ENCODE measurements at regions not wholly inside any gene's neighbourhood (a gene's known extent, or its start where the extent isn't known, plus 50 kb on each side); places are given as distances from the start of the nearest gene placed in this dataset.

DNA sequence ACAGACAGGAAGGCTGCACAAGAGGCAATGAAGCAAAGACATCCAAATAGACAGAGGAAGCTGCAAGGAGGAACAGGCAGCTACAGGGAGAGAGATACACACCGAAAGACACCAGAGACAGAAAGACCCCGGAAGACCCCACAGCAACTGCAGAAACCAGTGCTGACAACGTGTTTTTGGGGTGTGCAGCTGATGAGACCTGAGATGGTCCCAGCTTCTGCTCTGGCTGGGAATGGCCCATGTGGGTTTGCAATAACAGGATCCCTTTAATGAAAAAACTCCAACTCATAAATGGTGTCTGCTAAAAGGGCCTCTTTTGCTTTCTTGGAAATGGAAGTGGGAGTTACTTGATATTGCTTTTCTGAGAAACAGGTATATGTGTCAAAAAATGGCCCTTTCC, 101.5 kb upstream of the CDH11 start:
- no peak for TF ChIP-seq SOX6 (IDR thresholded peaks at IDR 0.05)
- TF ChIP-seq SOX6 (CRISPR knock-in tag; IDR thresholded peaks at IDR 0.05), result no peak
- TF ChIP-seq SCMH1 (CRISPR knock-in tag; IDR thresholded peaks at IDR 0.05; ENCODE audit: borderline replicate concordance), result no peak
- TF ChIP-seq RFX5 (IDR thresholded peaks at IDR 0.05; ENCODE audit: low read depth, low read length), result no peak
- no peak for TF ChIP-seq SP5 (CRISPR knock-in tag; IDR thresholded peaks at IDR 0.05; ENCODE audit: borderline replicate concordance, low read depth)
- FAIRE-seq (no peak), ATAC-seq (no peak), DNase-seq (ENCODE audit: low spot score) (no peak)
- Histone ChIP-seq H3K4me1 (ENCODE audit: insufficient read depth, low read length) (no peaks in the 10 kb centered on the region), H3K4me3 (replicated peaks in 1 of 3; ENCODE audit: insufficient read depth in 1 of 3, low read depth in 2 of 3, low read length in 3 of 3) (no peak overlapping the region), H3K27me3 (ENCODE audit: control insufficient read depth in 1 of 2, insufficient read depth in 2 of 2, low read length in 2 of 2) (no peaks in the 10 kb centered on the region), H3K27ac (ENCODE audit: extremely low read length, insufficient read depth, low read length) (no peak overlapping the region), H3K79me2 (ENCODE audit: insufficient read depth, low read length) (no peaks in the 10 kb centered on the region), H4K20me1 (ENCODE audit: insufficient read depth, low read length) (no peaks in the 10 kb centered on the region), H3K4me2 (ENCODE audit: low read depth, low read length) (no peak overlapping the region), H3K9me3 (ENCODE audit: low read length) (peaks cover 8% of the 10 kb centered on the region; the same call in 1 of the 2 replicates), H3K9ac (ENCODE audit: insufficient read depth, low read depth, low read length) (no peak overlapping the region), H3K36me3 (replicated peaks in 1 of 2; ENCODE audit: control insufficient read depth in 1 of 2, insufficient read depth in 2 of 2, low read length in 2 of 2) (no peaks in the 10 kb centered on the region), H2AFZ (ENCODE audit: low read length) (no peak overlapping the region)
- in situ Hi-C loops (cut with HindIII; ENCODE audit: extremely low pct_ligation_motif_present, low pct_unique_long_range_greater_than_20kb), result no loop called here
- WGBS (ENCODE audit: low lambda C conversion rate), result 6% methylated on average over 3 of the region's 3 CpGs
- ChIA-PET CTCF (ENCODE audit: low intra/inter-chr PET ratio, low total read pairs) (no interaction called here), POLR2A (no interaction called here)
- no TSS peak for BruUV-seq (replicated peaks)
- intact Hi-C loops (cut with micrococcal nuclease; ENCODE audit: unreplicated experiment), result no loop called here

DNA sequence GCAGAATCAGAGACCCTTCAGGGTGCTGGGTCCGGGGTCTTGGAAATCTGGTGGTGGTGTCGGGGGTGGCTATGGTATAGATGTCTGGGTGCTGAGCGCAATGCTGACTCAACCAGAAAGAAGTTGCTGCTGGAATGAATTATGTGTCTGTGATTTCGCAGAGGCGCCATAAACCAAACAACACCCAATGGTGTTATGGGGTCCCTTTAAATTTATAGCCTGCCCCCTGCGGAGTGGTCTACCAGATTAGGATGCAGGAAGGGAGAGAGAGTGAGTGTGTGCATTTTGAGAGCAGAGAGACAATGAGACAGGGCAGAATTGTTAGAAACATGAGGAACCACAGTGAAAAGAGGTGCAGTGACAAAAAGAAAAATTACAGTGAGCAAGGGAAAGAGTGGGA, 100.7 kb upstream of the CDH11 start:
- TF ChIP-seq ZNF556 (CRISPR knock-in tag; IDR thresholded peaks at IDR 0.05; ENCODE audit: borderline replicate concordance) (no peak), ZNF282 (IDR thresholded peaks at IDR 0.05; ENCODE audit: partially characterized antibody) (no peak), MTF1 (CRISPR knock-in tag; IDR thresholded peaks at IDR 0.05) (no peak), ZBTB44 (CRISPR knock-in tag; IDR thresholded peaks at IDR 0.05) (no peak), FOXC1 (CRISPR knock-in tag; IDR thresholded peaks at IDR 0.05; ENCODE audit: borderline replicate concordance) (no peak), RARA (CRISPR knock-in tag; IDR thresholded peaks at IDR 0.05) (no peak)

More for the DNA sequence above, 100.7 kb upstream of the CDH11 start:
- DNase-seq (ENCODE audit: low spot score), result no peak
- Histone ChIP-seq H3K9ac (ENCODE audit: insufficient read depth, low read depth, low read length) (no peak overlapping the region), H3K9me3 (ENCODE audit: low read length) (peaks cover 11% of the 10 kb centered on the region; the same call in 1 of the 2 replicates), H2AFZ (ENCODE audit: low read length) (no peak overlapping the region), H3K36me3 (replicated peaks in 1 of 2; ENCODE audit: control insufficient read depth in 1 of 2, insufficient read depth in 2 of 2, low read length in 2 of 2) (no peaks in the 10 kb centered on the region), H3K27ac (ENCODE audit: extremely low read length, insufficient read depth, low read length) (no peak overlapping the region), H4K20me1 (ENCODE audit: insufficient read depth, low read length) (no peaks in the 10 kb centered on the region), H3K4me1 (ENCODE audit: insufficient read depth, low read length) (no peaks in the 10 kb centered on the region), H3K27me3 (ENCODE audit: control insufficient read depth in 1 of 2, insufficient read depth in 2 of 2, low read length in 2 of 2) (no peaks in the 10 kb centered on the region), H3K79me2 (ENCODE audit: insufficient read depth, low read length) (no peaks in the 10 kb centered on the region), H3K4me3 (replicated peaks in 1 of 3; ENCODE audit: insufficient read depth in 1 of 3, low read depth in 2 of 3, low read length in 3 of 3) (no peak overlapping the region), H3K4me2 (ENCODE audit: low read depth, low read length) (no peak overlapping the region)
- intact Hi-C loops (cut with micrococcal nuclease; ENCODE audit: unreplicated experiment), result no loop called here
- in situ Hi-C loops (cut with HindIII; ENCODE audit: extremely low pct_ligation_motif_present, low pct_unique_long_range_greater_than_20kb), result no loop called here
- no peak for FAIRE-seq
- no peak for ATAC-seq
- POLR2A ChIA-PET, result no interaction called here
- 15% methylated on average over 6 of the region's 6 CpGs for WGBS (ENCODE audit: low lambda C conversion rate)
- CTCF ChIA-PET (ENCODE audit: low intra/inter-chr PET ratio, low total read pairs), result no interaction called here
- no TSS peak for BruUV-seq (replicated peaks)
